GM23338 (cell line): ENCODE measurements at regions not wholly inside any gene's neighbourhood (a gene's known extent, or its start where the extent isn't known, plus 50 kb on each side); places are given as distances from the start of the nearest gene placed in this dataset.

ENCODE experiments used
- ATAC-seq: fragments of 200-7000 bp; cut with Tn5 transposase; 3 replicates; pipeline ENCODE4 v1.9.1; 2020
- DNase-seq: peaks from one replicate; pipeline ENCODE4 v3.0.0-alpha.2; 2015; ENCODE audit warnings: low spot score
- H2AFZ ChIP-seq: fragments of 200-600 bp; sonication (generic); 2 replicates; pipeline ENCODE4 v1.8.0; 2016; ENCODE audit warnings: antibody characterized with exemption, mild to moderate bottlenecking, moderate library complexity
- H3F3A ChIP-seq: fragments of 200-600 bp; sonication (generic); replicated peaks from 2 replicates; pipeline ENCODE4 v1.8.0; 2017; ENCODE audit warnings: antibody characterized with exemption, mixed run types, low read depth
- H3K27ac ChIP-seq: fragments of 200-600 bp; sonication (generic); 2 replicates; pipeline ENCODE4 v1.6.1; 2016; ENCODE audit warnings: low read depth
- H3K27me3 ChIP-seq: fragments of 200-600 bp; sonication (generic); 2 replicates; pipeline ENCODE4 v1.8.0; 2016; ENCODE audit warnings: mild to moderate bottlenecking, mixed run types, moderate library complexity; ENCODE audit not compliant: insufficient read depth
- H3K36me3 ChIP-seq: fragments of 200-600 bp; sonication (generic); 2 replicates; pipeline ENCODE4 v1.8.0; 2016; ENCODE audit warnings: mild to moderate bottlenecking; ENCODE audit not compliant: insufficient read depth
- H3K4me1 ChIP-seq: fragments of 200-600 bp; sonication (generic); 2 replicates; pipeline ENCODE4 v1.8.0; 2016; ENCODE audit warnings: mild to moderate bottlenecking, moderate library complexity; ENCODE audit not compliant: insufficient read depth
- H3K4me2 ChIP-seq: fragments of 200-600 bp; sonication (generic); 2 replicates; pipeline ENCODE4 v1.7.1; 2017; ENCODE audit warnings: mixed run types
- H3K4me3 ChIP-seq: fragments of 200-600 bp; sonication (generic); 2 replicates; pipeline ENCODE4 v1.6.1; 2016; ENCODE audit warnings: mixed run types
- H3K79me2 ChIP-seq: fragments of 200-600 bp; sonication (generic); replicated peaks from 2 replicates; pipeline ENCODE4 v1.8.0; 2017; ENCODE audit warnings: mild to moderate bottlenecking; ENCODE audit not compliant: insufficient read depth
- H3K9me2 ChIP-seq: fragments of 200-600 bp; sonication (generic); 2 replicates; pipeline ENCODE4 v1.8.0; 2017; ENCODE audit not compliant: insufficient read depth
- H4K20me1 ChIP-seq: fragments of 200-600 bp; sonication (generic); replicated peaks from 2 replicates; pipeline ENCODE4 v1.8.0; 2017; ENCODE audit warnings: mild to moderate bottlenecking; ENCODE audit not compliant: insufficient read depth
- H3K27ac Mint-ChIP-seq: 2 replicates; pipeline ENCODE4 v1.8.0; 2020; ENCODE audit warnings: inconsistent platforms, mild to moderate bottlenecking, moderate library complexity, mixed read lengths
- H3K27me3 Mint-ChIP-seq: 3 replicates; pipeline ENCODE4 v1.8.0; 2022; ENCODE audit warnings: low read depth, mild to moderate bottlenecking, moderate library complexity, mixed read lengths, inconsistent platforms; ENCODE audit not compliant: insufficient read depth, poor library complexity
- H3K36me3 Mint-ChIP-seq: 3 replicates; pipeline ENCODE4 v1.8.0; 2021; ENCODE audit warnings: low read depth, mild to moderate bottlenecking, inconsistent platforms, moderate library complexity, mixed read lengths
- H3K4me1 Mint-ChIP-seq: 3 replicates; pipeline ENCODE4 v1.8.0; 2020; ENCODE audit warnings: mild to moderate bottlenecking, inconsistent platforms, mixed read lengths
- H3K4me3 Mint-ChIP-seq: 3 replicates; pipeline ENCODE4 v1.8.0; 2021; ENCODE audit warnings: moderate library complexity, mild to moderate bottlenecking, inconsistent platforms, mixed read lengths
- H3K9me3 Mint-ChIP-seq: 3 replicates; pipeline ENCODE4 v1.8.0; 2020; ENCODE audit warnings: moderate library complexity, mild to moderate bottlenecking, inconsistent platforms, mixed read lengths
- CTCF ChIP-seq, 2 experiments: fragments of 200-600 bp in 1 of 2; sonication (generic) in 1 of 2; conservative IDR thresholded peaks; 2 replicates each; pipeline versions ENCODE4 v1.5.1 to v1.6.1; 2016 to 2017; ENCODE audit warnings: antibody characterized with exemption in 2 of 2, low read depth in 2 of 2, mild to moderate bottlenecking in 2 of 2, moderate library complexity in 1 of 2
- ETS1 ChIP-seq: IDR thresholded peaks from 2 replicates; pipeline ENCODE4 v1.6.1; 2016; ENCODE audit warnings: antibody characterized with exemption
- EZH2phosphoT487 ChIP-seq: fragments of 200-600 bp; sonication (generic); IDR thresholded peaks from one replicate; pipeline ENCODE4 v1.8.1; 2018; ENCODE audit warnings: antibody characterized with exemption; ENCODE audit not compliant: unreplicated experiment
- NANOG ChIP-seq: IDR thresholded peaks from 2 replicates; pipeline ENCODE4 v1.6.1; 2016; ENCODE audit warnings: antibody characterized with exemption, borderline replicate concordance
- REST ChIP-seq: IDR thresholded peaks from one replicate; pipeline ENCODE4 v1.6.1; 2018; ENCODE audit warnings: antibody characterized with exemption; ENCODE audit not compliant: unreplicated experiment
- STAT1 ChIP-seq: IDR thresholded peaks from one replicate; pipeline ENCODE4 v1.6.1; 2016; ENCODE audit warnings: antibody characterized with exemption; ENCODE audit not compliant: unreplicated experiment
- ZNF114 ChIP-seq: fragments of 250-450 bp; sonication (Bioruptor Pico); IDR thresholded peaks from 2 replicates; pipeline ENCODE4 v1.5.0; 2020; ENCODE audit warnings: mild to moderate bottlenecking, moderate library complexity
- ZNF462 ChIP-seq: fragments of 250-450 bp; sonication (Bioruptor Pico); IDR thresholded peaks from 2 replicates; pipeline ENCODE4 v1.5.0; 2020; ENCODE audit warnings: mild to moderate bottlenecking, moderate library complexity

GRCh38 chr2:143847257-143847656 lies 672.7 kb downstream of the ZEB2 start:
- H3K4me1 Mint-ChIP-seq = no peaks in the 10 kb centered on the region

More at GRCh38 chr2:143847257-143847656, 672.7 kb downstream of the ZEB2 start:
- Histone ChIP-seq H3K4me1 (no peaks in the 10 kb centered on the region), H3K9me2 (no peaks in the 10 kb centered on the region), H3K27ac (no peak overlapping the region), H3F3A (no peaks in the 10 kb centered on the region), H3K79me2 (no peaks in the 10 kb centered on the region), H4K20me1 (no peaks in the 10 kb centered on the region), H2AFZ (no peak overlapping the region), H3K27me3 (no peaks in the 10 kb centered on the region), H3K4me3 (no peak overlapping the region), H3K36me3 (no peaks in the 10 kb centered on the region), H3K4me2 (no peak overlapping the region)
- DNase-seq (no peak), ATAC-seq (no peak)
- Mint-ChIP-seq H3K9me3 (no peaks in the 10 kb centered on the region), H3K27ac (no peak overlapping the region), H3K27me3 (peaks cover 7% of the 10 kb centered on the region), H3K36me3 (no peaks in the 10 kb centered on the region), H3K4me3 (no peak overlapping the region)
- no peak for TF ChIP-seq ZNF114 (CRISPR knock-in tag)
- no peak for TF ChIP-seq STAT1
- no peak for TF ChIP-seq ETS1
- no peak for TF ChIP-seq NANOG
- TF ChIP-seq REST = no peak
- TF ChIP-seq EZH2phosphoT487 = no peak
- TF ChIP-seq CTCF (conservative IDR thresholded peaks at IDR 0.05; ENCODE audit: low read depth in 2 of 2) = no peak
- no peak for TF ChIP-seq ZNF462 (CRISPR knock-in tag)
